HG03064 (cell line): ENCODE measurements at regions not wholly inside any gene's neighbourhood (a gene's known extent, or its start where the extent isn't known, plus 50 kb on each side); places are given as distances from the start of the nearest gene placed in this dataset.

ENCODE experiments used
- ATAC-seq: cut with Tn5 transposase; IDR thresholded peaks from one replicate; pipeline ENCODE4 v1.9.1; 2021; ENCODE audit warnings: low read depth; ENCODE audit not compliant: unreplicated experiment

- ATAC-seq, result no peak
These were observed 55.9 kb upstream of the UMPS start for GRCh38 chr3:124674336-124674735.

DNA sequence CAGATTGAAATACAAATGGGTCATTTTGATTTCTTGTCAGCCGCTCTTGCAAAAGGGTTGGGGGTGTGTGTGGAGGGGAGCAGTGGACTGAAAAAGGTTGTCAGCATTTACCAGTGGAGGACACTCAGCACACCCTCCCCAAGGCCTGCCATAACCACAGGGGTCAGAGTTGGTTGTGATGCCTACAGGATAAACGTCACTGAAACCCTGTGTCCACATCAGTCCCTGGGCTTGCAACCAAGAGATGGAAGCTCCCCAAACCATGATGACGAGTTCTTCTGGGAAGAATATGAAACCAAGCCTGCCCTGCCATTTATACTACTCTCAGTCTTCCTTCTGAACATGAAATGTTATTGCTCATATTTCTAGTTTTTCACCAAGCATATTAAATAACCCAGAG lies 54.0 kb upstream of the UMPS start:
- no peak for ATAC-seq

DNA sequence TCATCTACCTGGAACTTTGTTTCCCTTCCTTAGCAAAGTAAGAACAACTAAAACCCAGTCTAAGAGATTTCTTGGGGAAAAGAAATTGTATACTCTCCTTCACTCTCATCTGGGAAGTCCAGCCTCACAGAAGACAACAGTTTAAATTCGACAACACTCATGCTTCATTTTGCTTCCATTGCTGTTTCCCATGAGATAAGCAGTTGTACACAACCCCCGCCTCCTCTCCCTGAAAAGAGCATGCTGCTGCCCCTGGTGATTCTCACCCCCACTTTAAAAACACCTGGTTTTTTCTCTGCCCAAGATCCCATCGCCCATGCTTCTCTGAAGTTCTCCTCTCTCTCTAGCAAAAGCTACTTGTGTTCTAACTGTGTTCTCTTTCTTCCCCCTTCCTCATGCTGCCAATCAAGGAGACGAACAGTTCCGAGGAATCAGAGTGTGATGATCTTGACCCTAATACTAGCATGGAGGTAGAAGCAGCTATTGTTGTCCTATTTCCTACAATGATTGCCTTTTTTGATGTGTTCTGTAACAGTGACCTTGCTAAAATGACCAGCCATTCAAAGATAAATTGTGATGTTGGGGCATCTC lies 51.1 kb upstream of the UMPS start:
- no peak for ATAC-seq
